ENCODE measurements at regions not wholly inside any gene's neighbourhood (a gene's known extent, or its start where the extent isn't known, plus 50 kb on each side); places are given as distances from the start of the nearest gene placed in this dataset.

DNA sequence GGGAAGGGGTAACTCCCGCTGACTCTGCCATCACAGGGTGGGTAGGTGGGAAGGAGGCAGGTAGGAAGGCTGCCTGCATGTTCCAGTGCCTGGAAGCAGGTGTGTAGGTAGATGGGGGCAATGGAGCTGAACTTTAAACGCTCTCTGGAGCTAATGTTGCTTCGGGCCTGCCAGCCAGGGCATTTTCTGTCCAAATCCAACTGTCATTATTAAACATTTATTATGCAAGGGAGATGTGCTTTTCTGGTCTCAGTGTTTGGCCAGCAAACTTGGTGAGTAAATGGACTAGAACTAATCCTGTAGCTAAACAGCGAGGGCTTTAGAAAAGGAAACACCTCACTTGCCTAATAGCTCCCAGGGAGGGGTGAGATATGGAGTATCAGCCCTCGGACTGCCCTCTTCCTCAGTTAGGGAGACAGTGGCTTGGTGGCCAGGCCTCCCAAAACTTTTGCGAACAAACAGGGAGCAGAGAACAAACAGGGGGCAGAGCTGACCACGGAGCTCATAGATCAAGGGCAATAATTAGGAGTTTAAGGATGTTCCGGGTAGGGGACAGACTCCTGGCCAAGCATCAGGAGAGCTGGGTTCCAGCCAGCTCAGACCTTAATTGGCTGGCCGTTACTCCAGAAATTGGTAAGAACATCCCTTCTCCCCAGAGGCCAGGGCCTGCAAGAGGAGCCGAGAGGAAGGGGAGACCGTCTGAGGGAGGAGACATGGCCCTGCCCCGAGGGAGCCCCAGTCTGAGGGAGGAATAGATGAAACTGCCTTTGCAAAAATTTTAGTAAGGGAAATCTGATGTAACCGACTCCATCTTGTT is 131.1 kb downstream of the VEGFA start:
- no peak for DNase-seq

DNA sequence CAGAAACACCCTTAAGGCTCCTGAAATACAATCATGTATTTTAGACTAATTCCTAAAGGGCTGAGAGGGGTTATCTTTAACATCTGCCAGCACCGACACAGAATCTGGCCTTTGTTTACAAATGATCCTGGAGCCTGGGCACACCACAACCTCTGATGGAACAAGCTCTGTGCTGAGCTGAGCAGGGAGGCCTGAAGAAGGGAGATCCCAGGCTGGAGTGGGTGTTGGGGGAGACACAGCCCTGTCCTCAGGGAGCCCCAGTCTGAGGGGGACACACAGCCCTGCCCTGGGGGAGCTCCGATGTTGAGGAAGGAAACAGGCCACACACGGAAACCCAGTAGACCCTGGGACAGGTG is 130.5 kb downstream of the VEGFA start:
- no peak for DNase-seq

DNA sequence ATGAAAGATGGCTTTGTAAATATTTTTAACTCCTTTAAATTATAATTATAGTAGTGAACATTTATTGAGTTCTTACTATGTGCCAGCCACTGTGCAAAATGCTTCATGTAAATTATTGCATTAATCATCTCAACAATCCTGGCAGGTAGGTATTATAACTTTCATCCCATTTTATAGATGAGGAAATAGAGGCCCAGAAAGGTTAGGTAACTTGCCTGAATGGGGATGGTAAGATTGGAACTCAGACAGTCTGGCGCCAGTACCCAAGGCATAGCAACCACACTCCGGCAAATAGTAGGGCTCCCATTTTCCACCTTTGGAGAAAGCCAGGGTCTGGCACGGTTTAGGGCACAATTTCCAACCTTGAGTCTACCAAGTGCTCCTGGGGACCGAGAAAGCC is 129.8 kb downstream of the VEGFA start:
- no peak for DNase-seq

DNA sequence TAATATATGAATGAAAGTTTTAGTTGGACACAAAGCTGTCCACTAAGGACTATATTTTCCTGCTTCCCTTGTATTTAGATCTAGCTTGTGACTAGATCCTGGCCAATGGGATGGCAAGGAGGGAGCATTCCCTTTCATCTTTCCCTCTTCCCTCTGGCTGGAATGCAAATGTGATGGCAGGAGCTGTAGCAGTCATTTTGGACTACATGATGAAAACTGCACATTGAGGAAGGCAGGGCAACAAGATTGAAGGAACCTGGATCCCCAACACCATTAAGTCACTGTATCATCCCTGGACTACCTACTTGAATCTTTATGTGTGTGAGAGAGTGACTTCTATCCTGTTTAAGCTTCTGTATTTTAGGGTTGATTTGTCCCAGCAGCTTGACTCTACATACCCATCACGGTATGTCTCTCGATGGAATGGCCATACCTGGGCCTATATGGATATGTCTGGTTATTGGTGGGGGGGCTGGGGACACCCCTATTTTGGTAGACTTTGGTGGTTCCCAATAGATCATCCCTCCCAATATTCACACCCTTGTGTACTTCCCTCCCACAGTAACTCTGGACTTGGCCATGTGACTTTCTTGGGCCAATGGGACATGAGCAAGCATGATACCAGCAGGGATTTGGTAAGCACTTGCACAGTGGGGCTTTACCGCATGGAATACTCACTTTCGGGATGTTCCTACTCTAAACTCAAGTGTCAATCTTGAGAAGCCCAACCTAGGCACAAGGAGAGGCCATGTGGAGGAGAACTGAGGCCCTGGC is 128.5 kb downstream of the VEGFA start:
- no peak for DNase-seq

DNA sequence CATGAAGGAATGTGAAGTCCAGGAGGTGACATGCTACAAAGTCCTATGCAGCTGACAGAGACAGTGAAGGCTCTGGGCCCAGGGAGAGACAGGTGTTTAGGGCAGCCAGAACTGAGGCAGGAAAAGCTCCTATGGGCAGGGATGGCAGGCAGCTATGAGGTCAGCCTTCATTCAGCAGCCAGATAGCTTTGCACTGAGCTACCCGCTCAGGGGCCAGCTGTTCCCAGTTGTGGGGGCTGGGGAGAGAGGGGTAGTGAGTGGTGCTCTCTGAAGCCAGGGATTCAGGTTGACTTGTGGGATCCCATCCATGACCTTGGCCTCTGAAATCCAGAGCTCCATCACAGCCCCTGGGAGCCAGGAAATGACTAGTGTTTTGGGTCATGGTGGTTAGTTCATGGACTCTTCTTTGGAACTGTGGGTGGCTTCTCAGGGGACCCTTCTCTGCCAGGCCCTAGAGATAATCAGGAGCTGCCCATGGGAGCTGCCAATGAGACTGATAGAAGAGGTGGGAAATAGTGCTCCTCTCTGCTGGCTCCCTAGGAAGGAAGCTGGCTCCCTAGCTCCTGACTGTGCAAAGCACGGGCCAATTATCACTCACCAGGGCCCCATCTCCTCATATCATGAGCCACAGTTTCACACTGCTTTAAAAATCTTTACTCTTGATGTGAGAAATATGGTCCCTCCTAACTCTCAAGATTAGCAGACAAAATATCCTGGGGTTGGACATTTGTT is 127.7 kb downstream of the VEGFA start:
- no peak for DNase-seq

DNA sequence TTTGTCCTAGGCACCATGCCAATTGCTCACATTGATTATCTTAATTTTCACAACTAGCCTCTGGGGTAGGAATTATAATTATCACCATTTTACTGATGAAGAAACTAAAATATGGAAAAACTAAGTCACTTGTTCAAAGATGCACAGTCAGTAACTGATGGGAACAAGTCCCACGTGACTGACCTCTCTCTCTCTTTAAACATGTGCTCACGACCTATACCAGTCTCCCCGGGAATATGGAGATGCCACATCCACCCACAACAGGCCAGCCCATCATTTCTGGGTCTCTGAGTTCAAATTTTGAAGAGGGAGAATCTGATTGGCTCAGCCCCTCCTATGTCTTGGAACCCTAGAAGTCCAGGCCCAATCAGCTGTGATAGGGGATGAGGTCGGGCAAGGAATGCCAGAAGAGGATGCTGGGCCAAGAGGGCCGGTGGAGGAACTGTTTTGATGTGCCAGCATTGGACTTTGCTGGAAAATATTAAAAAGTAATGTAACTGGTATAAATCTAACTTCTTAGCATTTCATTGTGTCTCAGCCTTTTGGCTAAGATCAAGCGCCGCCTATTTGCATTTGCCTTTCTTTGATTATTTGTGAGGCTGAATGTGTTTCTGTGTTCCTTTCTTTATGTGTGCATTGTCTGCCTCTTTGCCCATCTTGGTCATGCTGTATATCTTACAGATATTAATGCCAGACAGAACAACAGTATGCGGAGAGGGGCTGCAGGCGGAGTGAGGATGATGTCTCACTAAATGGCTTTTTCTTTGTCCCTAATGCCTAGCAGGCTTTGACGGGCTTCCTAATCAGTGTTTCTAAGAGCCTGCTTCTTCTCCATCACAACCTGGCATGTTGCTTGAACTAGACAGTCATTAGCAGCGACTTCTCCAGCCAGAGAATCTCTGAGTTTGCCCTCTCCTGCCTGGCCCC is 126.6 kb downstream of the VEGFA start:
- no peak for DNase-seq

DNA sequence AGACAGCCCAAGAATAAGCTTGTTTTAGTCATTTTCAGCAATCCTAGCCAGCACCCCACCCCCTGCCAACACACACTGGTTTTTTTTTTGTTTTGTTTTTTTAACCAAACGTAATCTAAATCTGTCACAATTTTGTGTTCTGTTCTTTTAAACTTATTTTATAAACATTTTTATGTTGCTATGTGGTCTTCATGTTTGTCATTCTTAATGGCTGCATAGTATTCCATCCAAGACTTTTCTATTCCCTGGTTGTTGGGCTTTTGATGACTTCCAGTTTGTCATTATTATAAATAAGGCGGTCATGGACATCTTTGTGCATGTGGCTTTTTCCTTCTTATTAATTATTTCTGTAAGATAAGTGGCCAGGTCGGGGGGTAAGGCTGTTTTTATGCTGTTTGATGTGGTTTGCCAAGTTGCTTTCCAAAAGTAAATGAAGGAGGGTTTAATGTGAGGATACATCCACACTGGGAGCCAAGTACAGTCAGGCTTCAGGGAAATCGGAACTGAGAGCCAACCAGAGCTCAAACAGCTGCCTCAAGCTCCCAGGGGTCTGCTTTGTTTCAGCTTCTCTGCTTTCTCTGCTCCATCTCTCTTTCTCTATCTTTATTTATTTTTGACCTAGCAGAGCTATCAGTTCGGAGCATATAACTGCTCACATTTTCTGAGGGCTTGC is 125.8 kb downstream of the VEGFA start:
- DNase-seq: no peak

DNA sequence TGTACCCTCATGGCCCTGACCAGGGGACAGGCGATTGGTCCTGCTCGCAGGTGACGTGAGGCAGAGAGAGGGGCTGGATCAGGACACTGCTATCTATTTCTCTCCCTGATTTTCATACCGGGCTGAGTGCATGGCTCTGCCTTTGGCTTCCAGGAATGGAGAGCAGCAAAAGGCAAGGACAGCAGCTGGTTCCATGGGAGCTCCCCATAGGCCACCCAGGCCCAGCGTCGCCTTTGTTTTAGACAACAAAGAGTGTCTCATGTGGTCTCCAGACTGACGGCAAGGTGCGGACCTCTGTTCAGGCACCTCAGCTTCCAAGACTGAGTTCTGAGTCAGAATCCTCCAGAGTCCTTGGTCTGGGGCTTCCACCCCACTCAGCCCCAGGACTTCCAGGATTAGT is 123.1 kb downstream of the VEGFA start:
- no peak for DNase-seq

DNA sequence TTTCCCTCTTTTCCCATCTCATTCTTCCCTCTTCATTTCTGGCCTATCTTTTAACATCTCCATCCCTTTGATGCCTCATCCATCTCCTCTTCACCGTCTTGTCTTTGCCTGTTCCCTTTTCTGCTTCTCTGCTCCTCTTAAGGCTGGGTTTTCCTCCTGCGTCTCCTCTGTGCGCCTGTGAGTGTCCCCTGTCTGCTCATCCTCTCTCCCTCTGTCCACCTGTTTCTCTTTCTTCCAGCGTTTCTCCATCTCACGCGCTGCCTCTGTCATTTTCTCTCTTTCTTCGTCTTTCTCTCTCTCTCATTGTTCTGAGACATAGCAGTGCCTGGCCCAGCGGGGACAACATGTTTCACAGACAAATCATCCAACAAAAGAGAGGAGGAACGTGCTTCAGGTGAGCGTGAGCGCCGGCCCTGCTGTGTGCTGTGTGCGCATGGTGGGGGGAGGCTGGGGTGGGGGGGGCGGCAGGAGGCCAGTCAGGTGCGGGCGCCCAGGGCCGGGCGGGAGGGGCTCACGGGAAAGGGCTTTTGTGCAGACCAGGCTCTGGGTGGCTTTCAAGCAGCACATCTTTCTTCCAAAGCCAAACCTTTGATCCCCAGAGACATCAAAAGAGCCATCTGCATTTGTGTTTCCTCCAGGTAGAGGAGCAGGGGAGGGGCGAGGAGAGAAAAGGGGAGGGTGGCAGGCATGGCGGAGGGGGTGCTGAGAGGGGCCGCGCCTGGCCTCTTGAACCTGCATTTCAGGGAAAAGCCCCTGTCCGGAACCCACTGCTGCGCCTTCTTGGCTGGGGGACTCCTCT is 121.3 kb downstream of the VEGFA start:
- DNase-seq: no peak

DNA sequence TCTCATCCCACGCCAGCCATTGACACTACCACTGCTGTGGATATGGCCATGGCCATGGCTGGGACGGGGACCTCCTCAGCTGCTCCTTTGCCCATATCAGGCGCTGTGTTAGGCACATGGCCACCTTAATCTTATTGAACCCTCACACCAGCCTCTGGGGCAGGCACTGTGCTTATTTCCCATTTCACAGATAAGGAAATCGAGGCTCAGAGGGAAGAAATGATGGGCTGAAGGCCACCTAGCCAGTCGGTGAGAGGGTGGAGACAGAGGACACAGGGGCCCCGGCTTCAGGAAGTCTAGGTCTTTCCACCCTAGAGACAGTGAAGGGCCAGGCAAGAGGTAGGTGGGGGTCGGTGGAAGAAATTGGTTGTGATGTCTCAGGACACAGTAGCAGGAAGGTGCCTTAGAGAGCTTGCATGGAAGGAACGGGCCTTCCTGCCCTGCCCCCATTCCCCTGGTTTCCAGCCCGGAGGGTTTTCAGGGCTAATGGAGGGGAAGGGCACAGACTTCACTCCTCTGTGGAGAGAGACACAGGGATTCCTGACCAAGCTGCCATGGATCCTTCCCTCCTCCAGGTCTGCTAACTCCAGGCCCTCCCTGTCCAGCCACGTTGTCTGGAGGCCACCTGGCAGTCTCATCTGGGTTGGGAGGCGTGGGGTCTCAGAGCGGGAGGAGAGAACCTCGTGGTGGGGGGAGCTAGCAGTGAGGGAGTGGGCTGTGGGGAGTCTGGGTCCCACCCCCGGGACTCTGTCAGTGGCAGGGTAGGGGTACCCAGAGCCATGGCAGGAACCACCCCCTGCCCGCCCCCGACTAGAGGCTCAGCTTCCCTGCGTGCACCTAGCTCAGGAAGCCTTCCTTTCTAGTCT is 120.4 kb downstream of the VEGFA start:
- DNase-seq: no peak

DNA sequence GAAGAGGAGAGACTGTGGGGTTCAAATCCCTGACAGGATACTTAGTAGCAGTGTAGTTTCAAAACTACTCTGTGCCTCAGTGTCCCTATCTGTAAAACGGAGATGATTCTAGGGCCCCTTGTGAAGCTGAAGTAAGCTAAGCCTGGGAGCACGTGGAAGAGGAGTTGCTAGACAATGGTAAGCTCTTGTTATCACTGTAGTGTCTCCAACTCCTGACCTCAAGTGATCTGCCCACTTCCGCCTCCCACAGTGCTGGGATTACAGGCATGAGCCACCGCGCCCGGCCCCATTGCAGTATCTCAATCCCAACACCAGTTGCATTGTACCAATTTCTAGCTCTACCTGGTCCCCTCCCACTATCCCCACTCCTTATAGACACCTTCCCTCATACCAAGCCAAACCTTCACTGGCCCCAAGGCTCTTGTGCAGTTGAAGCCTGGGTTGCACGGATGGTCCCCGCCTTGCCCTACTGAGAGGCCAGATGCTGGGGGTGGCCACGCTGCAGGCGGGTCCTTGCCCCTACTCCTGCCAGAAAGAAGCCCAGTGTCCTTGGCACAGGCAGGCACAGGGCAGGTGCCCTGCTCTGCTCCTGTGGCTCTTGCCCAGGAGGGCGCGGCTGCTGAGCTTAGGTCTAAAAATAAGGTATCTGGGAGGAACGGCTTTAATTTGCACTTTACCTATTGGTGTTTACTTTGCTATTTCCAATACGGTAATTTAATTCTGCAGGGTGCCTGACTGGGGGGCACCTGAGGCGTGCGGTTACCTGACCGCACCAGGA is 118.1 kb downstream of the VEGFA start:
- DNase-seq: no peak

DNA sequence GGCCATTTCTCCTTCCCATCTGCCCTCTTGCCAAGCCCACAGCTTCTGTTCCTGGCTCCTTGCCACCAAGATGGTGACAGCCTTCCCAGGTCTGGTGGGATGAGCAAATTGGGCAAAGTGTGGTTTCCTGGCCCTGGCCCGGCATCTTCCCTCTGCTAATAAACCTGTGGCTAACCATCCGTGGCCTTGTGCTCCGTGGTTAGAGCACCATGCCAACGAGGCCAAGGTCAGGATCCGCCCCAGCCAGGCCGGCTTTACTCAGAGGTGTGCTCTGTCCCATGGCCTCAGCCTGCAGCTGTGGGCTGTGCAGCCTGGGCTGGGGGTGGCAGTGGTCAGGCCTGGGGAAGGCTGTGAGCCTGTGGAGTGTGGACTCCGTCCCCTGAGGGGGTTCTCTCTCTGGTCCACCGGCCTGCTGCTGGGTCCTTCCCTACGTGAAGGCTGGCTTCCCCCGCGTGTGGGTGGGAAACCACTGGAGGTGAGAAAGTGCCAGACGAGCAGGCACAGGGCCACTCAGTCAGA is 117.4 kb downstream of the VEGFA start:
- DNase-seq: no peak

DNA sequence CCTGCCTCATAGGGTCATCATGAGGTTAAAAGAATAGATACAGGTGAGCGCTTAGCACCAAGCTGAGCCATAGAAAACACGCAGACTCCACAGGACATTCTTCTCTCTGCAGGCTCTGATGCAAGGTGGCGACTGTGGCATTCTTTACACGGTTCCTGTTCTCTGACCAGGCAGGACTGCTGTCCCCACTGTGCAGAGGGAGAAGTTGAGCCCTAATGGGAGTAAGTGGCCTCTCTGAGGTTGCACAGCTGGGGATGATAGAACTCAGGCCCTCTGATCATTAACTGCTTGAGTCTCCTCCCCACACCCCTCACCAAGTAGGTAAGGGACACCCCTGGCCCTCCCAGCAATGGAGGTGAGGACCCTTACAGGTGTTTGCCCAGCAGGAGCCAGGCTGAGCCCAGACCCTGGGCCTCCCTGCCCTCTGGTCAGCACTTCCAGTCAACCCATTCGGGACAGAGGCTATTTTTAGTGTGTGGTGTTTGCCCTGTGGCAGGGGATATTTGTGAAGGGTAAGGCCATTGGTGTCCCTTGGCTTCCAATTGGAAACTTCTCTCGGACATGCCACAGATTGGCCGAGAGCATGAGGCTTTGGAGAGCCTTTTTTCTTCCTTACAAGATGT is 116.8 kb downstream of the VEGFA start:
- no peak for DNase-seq

DNA sequence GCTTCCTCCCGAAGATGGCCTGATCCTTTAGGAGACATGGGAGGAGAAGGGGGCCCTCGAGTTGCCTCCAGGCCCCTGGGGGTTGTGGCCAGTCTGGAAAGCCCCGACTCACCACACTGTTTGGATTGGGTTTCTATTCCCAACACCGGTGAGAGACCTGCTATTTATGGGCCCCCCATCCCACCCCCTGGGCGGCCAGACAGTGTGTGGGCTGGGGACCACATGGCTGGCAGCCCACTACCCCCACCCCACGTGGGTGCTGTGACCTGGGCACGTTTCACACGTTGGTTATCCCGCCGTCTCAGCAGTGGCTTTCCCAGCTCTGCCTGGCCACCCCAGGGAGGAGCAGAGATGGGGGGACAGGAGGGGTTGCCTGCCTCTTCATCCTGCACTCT is 116.1 kb downstream of the VEGFA start:
- no peak for DNase-seq

DNA sequence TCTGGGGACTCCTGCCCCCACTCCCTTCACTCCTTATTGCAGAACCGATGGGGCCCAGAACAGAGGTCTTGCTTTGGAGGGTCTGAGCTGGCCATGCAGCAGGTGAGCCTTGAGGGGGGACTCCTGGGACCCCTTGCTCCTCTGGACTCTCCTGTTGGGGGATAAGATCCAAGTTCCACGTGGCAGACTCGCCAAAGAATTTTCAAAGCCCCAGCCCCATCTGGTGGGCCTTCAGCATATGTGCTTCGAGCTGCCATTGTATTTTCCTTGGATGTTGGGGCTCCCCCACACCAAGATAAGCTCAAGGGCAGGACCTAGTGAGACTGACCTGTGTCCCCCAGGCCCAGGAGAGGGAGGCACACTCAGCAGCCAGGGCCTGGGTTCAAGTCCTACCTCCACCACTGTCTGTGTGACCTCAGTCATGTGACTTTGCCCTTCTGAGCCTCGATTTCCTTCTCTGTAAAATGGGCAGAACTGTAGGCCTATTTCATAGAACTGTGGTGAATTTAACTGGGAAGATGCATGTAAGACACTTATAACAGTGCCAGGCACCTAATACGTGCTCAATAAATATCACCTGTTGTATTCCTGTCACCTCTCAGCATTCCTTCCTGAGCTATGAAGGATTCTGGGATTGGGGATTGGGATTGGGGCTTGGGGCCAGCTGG is 115.5 kb downstream of the VEGFA start:
- DNase-seq: no peak

DNA sequence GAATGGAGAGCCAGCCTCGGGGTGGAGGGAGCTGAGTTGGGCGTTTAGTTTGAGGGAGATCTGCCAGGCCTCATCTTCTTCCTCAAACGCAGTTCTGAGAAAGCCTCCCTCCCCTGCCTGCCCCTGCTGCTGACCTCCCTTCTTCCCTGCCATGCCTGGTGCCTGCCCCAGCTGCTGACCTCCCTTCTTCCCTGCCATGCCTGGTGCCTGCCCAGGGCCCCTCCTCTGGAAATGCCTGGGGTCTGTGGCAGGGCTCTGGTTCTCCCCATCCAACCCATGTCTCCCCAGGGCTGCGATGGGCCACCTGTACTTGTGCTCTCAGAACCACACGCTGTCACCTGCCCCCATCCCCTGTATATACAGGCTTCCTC is 114.6 kb downstream of the VEGFA start:
- DNase-seq: no peak

DNA sequence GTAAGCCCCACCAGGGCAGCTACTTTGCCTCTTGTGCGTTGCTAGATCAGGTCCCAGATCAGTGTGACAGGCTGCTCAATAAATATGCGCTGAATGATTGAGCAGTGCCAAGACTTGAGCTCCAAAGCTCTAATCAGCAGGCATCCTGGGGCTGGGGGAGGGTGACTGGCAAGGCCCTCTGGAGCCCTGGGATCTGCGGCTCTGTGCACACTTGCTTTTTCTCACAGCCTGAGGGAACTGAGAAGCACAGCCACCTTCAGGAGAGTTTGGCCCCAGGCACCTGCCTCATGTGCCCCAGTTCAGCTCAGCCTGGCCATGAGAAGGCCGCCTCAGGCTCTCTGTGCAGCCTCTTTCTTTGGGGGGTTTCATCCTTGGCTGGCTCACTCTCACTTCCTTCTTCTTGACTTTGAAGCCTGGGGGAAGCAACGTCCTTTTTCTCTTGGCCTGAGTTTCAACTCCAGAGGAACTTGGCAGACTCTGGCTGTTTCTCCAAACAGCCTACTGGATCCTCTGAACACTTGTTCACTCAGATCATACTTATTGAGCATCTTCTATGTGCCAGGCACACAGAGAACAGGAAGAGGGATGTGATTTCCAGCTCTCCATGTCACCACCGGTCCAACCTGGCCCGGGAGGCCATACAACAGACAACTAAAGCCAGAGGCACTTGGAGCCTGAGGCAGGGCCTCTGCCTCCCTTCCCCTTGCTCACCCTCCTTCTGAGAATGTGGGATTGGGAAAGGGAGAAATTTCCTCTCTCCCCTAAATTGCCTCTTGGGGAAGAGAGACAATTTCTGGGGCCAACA is 114.0 kb downstream of the VEGFA start:
- no peak for DNase-seq

All from activated CD4-positive, alpha-beta T cell treated with anti-CD3 and anti-CD28 coated beads, Interleukin-2, amount 50 U/mL, for 48 hours (primary cell).